Caco-2 (cell line): ENCODE measurements at regions not wholly inside any gene's neighbourhood (a gene's known extent, or its start where the extent isn't known, plus 50 kb on each side); places are given as distances from the start of the nearest gene placed in this dataset.

ENCODE experiments used
- BruUV-seq: library from RNA; stranded (reverse); fragments of 400-500 nt; replicated peaks from 2 replicates; lab custom pipeline; 2021; lab: Mats Ljungman, UMichigan
- CTCF ChIA-PET: fragments of 300-600 bp; sonication (Branson Sonifier 250); formaldehyde crosslinking; loops from one replicate; lab custom pipeline; 2022; ENCODE audit warnings: antibody characterized with exemption; lab: Charles Lee
- POLR2A ChIA-PET: fragments of 300-600 bp; sonication (Branson Sonifier 250); formaldehyde crosslinking; loops from one replicate; lab custom pipeline; 2022; ENCODE audit warnings: antibody characterized with exemption; lab: Charles Lee
- DNase-seq, 2 experiments: peaks; one replicate each; pipeline versions ENCODE4 v3.0.0 to v3.0.0-alpha.2; 2020 to 2022
- H3K27me3 ChIP-seq: replicated peaks from 2 replicates; pipeline ENCODE4 v1.6.0; 2011; ENCODE audit warnings: low read length; ENCODE audit not compliant: control insufficient read depth, insufficient read depth
- H3K36me3 ChIP-seq: 2 replicates; pipeline ENCODE4 v1.5.1; 2011; ENCODE audit warnings: low read length; ENCODE audit not compliant: control insufficient read depth, insufficient read depth
- H3K4me1 ChIP-seq: fragments of 250-450 bp; sonication (Bioruptor Pico); 2 replicates; pipeline ENCODE4 v1.5.1; 2020; ENCODE audit warnings: mild to moderate bottlenecking
- H3K4me3 ChIP-seq: 2 replicates; pipeline ENCODE4 v1.5.1; 2011; ENCODE audit warnings: low read depth, mild to moderate bottlenecking, control low read depth, low read length
- H3K9me3 ChIP-seq: fragments of 250-450 bp; sonication (Bioruptor Pico); 2 replicates; pipeline ENCODE4 v1.5.1; 2020; ENCODE audit warnings: mild to moderate bottlenecking, moderate library complexity
- H3K27ac Mint-ChIP-seq: one replicate; pipeline ENCODE4 v1.8.0; 2022; ENCODE audit warnings: mixed read lengths; ENCODE audit not compliant: unreplicated experiment
- H3K27me3 Mint-ChIP-seq: one replicate; pipeline ENCODE4 v1.8.0; 2022; ENCODE audit warnings: mixed read lengths; ENCODE audit not compliant: insufficient read depth, unreplicated experiment
- H3K36me3 Mint-ChIP-seq: one replicate; pipeline ENCODE4 v1.8.0; 2022; ENCODE audit warnings: mild to moderate bottlenecking, mixed read lengths; ENCODE audit not compliant: insufficient read depth, unreplicated experiment
- H3K4me1 Mint-ChIP-seq: one replicate; pipeline ENCODE4 v1.8.0; 2022; ENCODE audit warnings: low read depth, mixed read lengths; ENCODE audit not compliant: unreplicated experiment
- H3K4me3 Mint-ChIP-seq: one replicate; pipeline ENCODE4 v1.8.0; 2022; ENCODE audit warnings: mild to moderate bottlenecking, moderate library complexity, mixed read lengths; ENCODE audit not compliant: unreplicated experiment
- H3K9me3 Mint-ChIP-seq: one replicate; pipeline ENCODE4 v1.8.0; 2022; ENCODE audit warnings: mixed read lengths; ENCODE audit not compliant: unreplicated experiment
- CTCF ChIP-seq, 2 experiments: fragments of 200-600 bp in 1 of 2; IDR thresholded peaks; 1 replicate in 1 of 2; 2 replicates in 1 of 2; pipeline versions ENCODE4 v1.5.1 to v1.8.0; 2011 to 2022; ENCODE audit warnings: antibody characterized with exemption in 1 of 2, control low read depth in 1 of 2, inconsistent platforms in 1 of 2, low read depth in 1 of 2, low read length in 1 of 2, mild to moderate bottlenecking in 1 of 2, moderate library complexity in 1 of 2; ENCODE audit not compliant: insufficient read depth in 1 of 2, severe bottlenecking in 1 of 2, unreplicated experiment in 1 of 2
- intact Hi-C: fragments of 100-400 bp; cut with micrococcal nuclease; formaldehyde crosslinking; loops from one replicate; pipeline ENCODE4 v1.10.0; 2022; ENCODE audit not compliant: unreplicated experiment

GRCh38 chrX:44060221-44060620, 87.0 kb upstream of the NDP start:
- H3K4me3 Mint-ChIP-seq, result no peak overlapping the region
- no peak overlapping the region for H3K4me3 ChIP-seq
- no TSS peak for BruUV-seq
- intact Hi-C loops, result no loop called here
- no peaks in the 10 kb centered on the region for H3K4me1 ChIP-seq
- no peak overlapping the region for H3K27ac Mint-ChIP-seq
- ChIA-PET CTCF (no interaction called here), POLR2A (no interaction called here)
- no peaks in the 10 kb centered on the region for H3K36me3 Mint-ChIP-seq
- no peak for DNase-seq
- no peaks in the 10 kb centered on the region for H3K36me3 ChIP-seq
- no peaks in the 10 kb centered on the region for H3K9me3 Mint-ChIP-seq
- no peaks in the 10 kb centered on the region for H3K27me3 ChIP-seq
- TF ChIP-seq CTCF (IDR thresholded peaks at IDR 0.05; ENCODE audit: insufficient read depth in 1 of 2, low read depth in 1 of 2, low read length in 1 of 2, severe bottlenecking in 1 of 2, unreplicated experiment in 1 of 2), result no peak
- H3K27me3 Mint-ChIP-seq, result no peaks in the 10 kb centered on the region
- H3K9me3 ChIP-seq, result no peaks in the 10 kb centered on the region
- H3K4me1 Mint-ChIP-seq, result no peaks in the 10 kb centered on the region

GRCh38 chrX:44058339-44058738, 85.1 kb upstream of the NDP start:
- TF ChIP-seq CTCF (IDR thresholded peaks at IDR 0.05; ENCODE audit: insufficient read depth in 1 of 2, low read depth in 1 of 2, low read length in 1 of 2, severe bottlenecking in 1 of 2, unreplicated experiment in 1 of 2), result no peak
- no peak overlapping the region for H3K4me3 Mint-ChIP-seq
- no peak for DNase-seq
- H3K9me3 Mint-ChIP-seq, result no peaks in the 10 kb centered on the region
- Histone ChIP-seq H3K36me3 (no peaks in the 10 kb centered on the region), H3K9me3 (no peaks in the 10 kb centered on the region), H3K4me1 (no peaks in the 10 kb centered on the region), H3K4me3 (no peak overlapping the region), H3K27me3 (no peaks in the 10 kb centered on the region)
- ChIA-PET POLR2A (no interaction called here), CTCF (no interaction called here)
- H3K27ac Mint-ChIP-seq, result no peak overlapping the region
- H3K27me3 Mint-ChIP-seq, result no peaks in the 10 kb centered on the region
- H3K36me3 Mint-ChIP-seq, result no peaks in the 10 kb centered on the region
- no TSS peak for BruUV-seq
- intact Hi-C loops, result no loop called here
- no peaks in the 10 kb centered on the region for H3K4me1 Mint-ChIP-seq

GRCh38 chrX:44055638-44056037, 82.4 kb upstream of the NDP start:
- Mint-ChIP-seq H3K27ac (no peak overlapping the region), H3K4me3 (no peak overlapping the region), H3K27me3 (no peaks in the 10 kb centered on the region), H3K4me1 (no peaks in the 10 kb centered on the region), H3K36me3 (no peaks in the 10 kb centered on the region), H3K9me3 (no peaks in the 10 kb centered on the region)
- Histone ChIP-seq H3K27me3 (no peaks in the 10 kb centered on the region), H3K9me3 (no peaks in the 10 kb centered on the region), H3K36me3 (no peaks in the 10 kb centered on the region), H3K4me3 (no peak overlapping the region), H3K4me1 (no peaks in the 10 kb centered on the region)
- TF ChIP-seq CTCF (IDR thresholded peaks at IDR 0.05; ENCODE audit: insufficient read depth in 1 of 2, low read depth in 1 of 2, low read length in 1 of 2, severe bottlenecking in 1 of 2, unreplicated experiment in 1 of 2), result no peak
- intact Hi-C loops, result no loop called here
- BruUV-seq, result no TSS peak
- ChIA-PET POLR2A (no interaction called here), CTCF (no interaction called here)
- DNase-seq, result no peak
